ENCODE measurements at regions not wholly inside any gene's neighbourhood (a gene's known extent, or its start where the extent isn't known, plus 50 kb on each side); places are given as distances from the start of the nearest gene placed in this dataset.

- H3K4me1 ChIP-seq: no peaks in the 10 kb centered on the region
- H3K9me3 ChIP-seq: no peaks in the 10 kb centered on the region
Measured at GRCh38 chr1:190540366-190540765, 62.7 kb upstream of the BRINP3 start.

GRCh38 chr1:190551638-190552037 is 74.0 kb upstream of the BRINP3 start:
- WGBS: 48% methylated on average over 1 of the region's 1 CpG
- Histone ChIP-seq H3K27me3 (no peaks in the 10 kb centered on the region), H3K27ac (no peak overlapping the region)

More at GRCh38 chr1:190540366-190540765, 62.7 kb upstream of the BRINP3 start:
- Histone ChIP-seq H3K27ac (no peak overlapping the region), H3K27me3 (no peaks in the 10 kb centered on the region), H3K4me3 (no peak overlapping the region), H3K36me3 (no peaks in the 10 kb centered on the region)
- no peak for DNase-seq (ENCODE audit: low spot score in 2 of 2)
- TF ChIP-seq EP300 (IDR thresholded peaks at IDR 0.05) (no peak), POLR2AphosphoS5 (IDR thresholded peaks at IDR 0.05) (no peak)

GRCh38 chr1:190560161-190560681 is 82.6 kb upstream of the BRINP3 start:
- DNase-seq (ENCODE audit: low spot score in 2 of 2): no peak
- H3K36me3 ChIP-seq: no peaks in the 10 kb centered on the region
- WGBS: 76% methylated on average over 1 of the region's 1 CpG
- H3K4me3 ChIP-seq: no peak overlapping the region
- H3K9me3 ChIP-seq: no peaks in the 10 kb centered on the region
- H3K27me3 ChIP-seq: no peaks in the 10 kb centered on the region
- H3K27ac ChIP-seq: no peak overlapping the region
- no peaks in the 10 kb centered on the region for H3K4me1 ChIP-seq
- TF ChIP-seq EP300 (IDR thresholded peaks at IDR 0.05) (no peak), POLR2A (IDR thresholded peaks at IDR 0.05) (no peak), POLR2AphosphoS5 (IDR thresholded peaks at IDR 0.05) (no peak)
- TF ChIP-seq, protein P1, sequence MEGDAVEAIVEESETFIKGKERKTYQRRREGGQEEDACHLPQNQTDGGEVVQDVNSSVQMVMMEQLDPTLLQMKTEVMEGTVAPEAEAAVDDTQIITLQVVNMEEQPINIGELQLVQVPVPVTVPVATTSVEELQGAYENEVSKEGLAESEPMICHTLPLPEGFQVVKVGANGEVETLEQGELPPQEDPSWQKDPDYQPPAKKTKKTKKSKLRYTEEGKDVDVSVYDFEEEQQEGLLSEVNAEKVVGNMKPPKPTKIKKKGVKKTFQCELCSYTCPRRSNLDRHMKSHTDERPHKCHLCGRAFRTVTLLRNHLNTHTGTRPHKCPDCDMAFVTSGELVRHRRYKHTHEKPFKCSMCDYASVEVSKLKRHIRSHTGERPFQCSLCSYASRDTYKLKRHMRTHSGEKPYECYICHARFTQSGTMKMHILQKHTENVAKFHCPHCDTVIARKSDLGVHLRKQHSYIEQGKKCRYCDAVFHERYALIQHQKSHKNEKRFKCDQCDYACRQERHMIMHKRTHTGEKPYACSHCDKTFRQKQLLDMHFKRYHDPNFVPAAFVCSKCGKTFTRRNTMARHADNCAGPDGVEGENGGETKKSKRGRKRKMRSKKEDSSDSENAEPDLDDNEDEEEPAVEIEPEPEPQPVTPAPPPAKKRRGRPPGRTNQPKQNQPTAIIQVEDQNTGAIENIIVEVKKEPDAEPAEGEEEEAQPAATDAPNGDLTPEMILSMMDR (IDR thresholded peaks at IDR 0.05): no peak

More at GRCh38 chr1:190551638-190552037, 74.0 kb upstream of the BRINP3 start:
- no peaks in the 10 kb centered on the region for H3K9me3 ChIP-seq
- H3K4me3 ChIP-seq: no peak overlapping the region
- no peaks in the 10 kb centered on the region for H3K36me3 ChIP-seq
- no peaks in the 10 kb centered on the region for H3K4me1 ChIP-seq
- TF ChIP-seq, protein P1 (IDR thresholded peaks at IDR 0.05): no peak
- TF ChIP-seq POLR2AphosphoS5 (IDR thresholded peaks at IDR 0.05) (no peak), EP300 (IDR thresholded peaks at IDR 0.05) (no peak), POLR2A (IDR thresholded peaks at IDR 0.05) (no peak)
- DNase-seq (ENCODE audit: low spot score in 2 of 2): no peak

DNA sequence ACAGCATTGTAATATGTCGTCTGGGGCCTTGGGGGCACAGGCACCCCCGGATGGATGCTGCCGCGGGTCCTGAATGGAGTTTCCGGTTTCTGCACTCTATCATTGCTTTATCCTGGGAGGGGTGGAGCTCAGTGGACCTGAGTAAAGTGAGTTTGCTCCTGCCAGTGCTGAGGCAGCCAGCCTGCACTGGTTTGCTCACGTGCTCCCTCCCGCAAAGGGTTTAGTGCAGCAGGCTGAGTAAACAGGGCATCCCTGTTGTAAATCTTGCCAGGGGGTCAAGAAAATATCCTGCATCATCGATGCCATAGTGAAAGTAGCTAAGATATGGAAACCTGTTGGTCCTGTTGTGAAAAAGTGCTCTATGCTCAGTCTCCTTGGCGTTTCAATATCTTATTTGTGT is 85.6 kb upstream of the BRINP3 start:
- WGBS: 82% methylated on average over 5 of the region's 9 CpGs
- H3K9me3 ChIP-seq: no peaks in the 10 kb centered on the region
- no peaks in the 10 kb centered on the region for H3K36me3 ChIP-seq
- H3K27ac ChIP-seq: no peak overlapping the region
- TF ChIP-seq POLR2A (IDR thresholded peaks at IDR 0.05) (no peak), POLR2AphosphoS5 (IDR thresholded peaks at IDR 0.05) (no peak), EP300 (IDR thresholded peaks at IDR 0.05) (no peak)
- TF ChIP-seq, protein P1 (IDR thresholded peaks at IDR 0.05): no peak
- H3K4me3 ChIP-seq: no peak overlapping the region
- no peaks in the 10 kb centered on the region for H3K27me3 ChIP-seq
- no peaks in the 10 kb centered on the region for H3K4me1 ChIP-seq
- DNase-seq (ENCODE audit: low spot score in 2 of 2): no peak

DNA sequence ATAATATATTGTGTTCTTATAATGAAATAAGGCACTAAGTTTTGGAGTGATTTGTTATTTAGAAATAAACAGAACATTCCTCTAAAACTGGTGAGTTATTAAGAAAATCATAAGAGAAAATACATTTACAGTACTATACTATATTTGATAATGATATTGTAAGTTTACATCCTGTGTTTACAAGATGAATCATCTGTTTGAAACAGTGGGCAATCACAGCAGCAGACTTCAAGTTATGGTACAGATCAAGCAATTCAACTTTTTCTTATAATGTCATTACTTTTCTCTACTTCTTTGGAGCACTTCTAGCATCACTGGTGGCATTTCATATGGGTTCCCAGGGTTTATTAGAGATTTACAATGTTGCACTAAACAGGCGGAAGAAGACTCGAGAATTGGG is 86.5 kb upstream of the BRINP3 start:
- WGBS: 90% methylated on average over 2 of the region's 2 CpGs
- Histone ChIP-seq H3K27me3 (no peaks in the 10 kb centered on the region), H3K27ac (no peak overlapping the region), H3K36me3 (no peaks in the 10 kb centered on the region), H3K4me1 (no peaks in the 10 kb centered on the region), H3K9me3 (no peaks in the 10 kb centered on the region), H3K4me3 (no peak overlapping the region)
- DNase-seq (ENCODE audit: low spot score in 2 of 2): no peak
- TF ChIP-seq POLR2AphosphoS5 (IDR thresholded peaks at IDR 0.05): no peak
- TF ChIP-seq, protein P1 (IDR thresholded peaks at IDR 0.05): no peak
- TF ChIP-seq EP300 (IDR thresholded peaks at IDR 0.05): no peak
- no peak for TF ChIP-seq POLR2A (IDR thresholded peaks at IDR 0.05)

DNA sequence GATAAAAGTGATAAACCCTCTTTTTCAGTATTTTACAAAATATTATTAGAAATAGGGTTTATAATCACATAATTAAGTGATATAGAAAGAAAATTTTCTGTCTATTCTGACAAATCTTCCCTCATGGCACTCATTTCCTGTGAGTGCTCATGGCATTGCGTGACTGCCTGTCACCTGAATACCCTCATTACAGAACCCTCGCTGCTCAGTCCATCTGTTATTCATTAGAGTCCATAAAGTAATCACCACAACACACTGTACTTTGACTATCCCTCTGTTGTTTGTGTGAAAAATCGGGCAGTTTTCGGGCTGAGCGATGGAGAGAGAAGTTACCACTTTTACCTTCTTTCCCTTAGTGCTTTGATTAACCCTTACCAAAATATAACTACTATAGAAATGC is 100.4 kb upstream of the BRINP3 start:
- 61% methylated on average over 5 of the region's 5 CpGs for WGBS
- TF ChIP-seq POLR2A (IDR thresholded peaks at IDR 0.05) (no peak), POLR2AphosphoS5 (IDR thresholded peaks at IDR 0.05) (no peak), EP300 (IDR thresholded peaks at IDR 0.05) (no peak)
- TF ChIP-seq, protein P1 (IDR thresholded peaks at IDR 0.05): no peak
- DNase-seq (ENCODE audit: low spot score in 2 of 2): no peak
- no peaks in the 10 kb centered on the region for H3K4me1 ChIP-seq
- no peaks in the 10 kb centered on the region for H3K36me3 ChIP-seq
- no peaks in the 10 kb centered on the region for H3K27me3 ChIP-seq
- H3K9me3 ChIP-seq: no peaks in the 10 kb centered on the region
- H3K27ac ChIP-seq: no peak overlapping the region
- H3K4me3 ChIP-seq: no peak overlapping the region

Measured in suprapubic skin (tissue), 4 donors.